Ascending aorta (tissue), 2 donors: ENCODE measurements at regions not wholly inside any gene's neighbourhood (a gene's known extent, or its start where the extent isn't known, plus 50 kb on each side); places are given as distances from the start of the nearest gene placed in this dataset.

Source experiments
- DNase-seq, 2 donors: peaks; one replicate each; pipeline ENCODE4 v3.0.0-alpha.2; 2019; ENCODE audit warnings: low spot score in 2 of 2
- H3K27ac ChIP-seq, 2 donors: fragments of 200-600 bp; sonication (generic); one replicate each; pipeline ENCODE4 v1.5.1; 2016 to 2017; ENCODE audit warnings: mild to moderate bottlenecking in 1 of 2
- H3K27me3 ChIP-seq: fragments of 200-600 bp; sonication (generic); one replicate; pipeline ENCODE4 v1.5.1; 2017
- H3K36me3 ChIP-seq, 2 donors: fragments of 200-600 bp; sonication (generic); one replicate each; pipeline ENCODE4 v1.5.1; 2016
- H3K4me1 ChIP-seq, 2 donors: fragments of 200-600 bp; sonication (generic); one replicate each; pipeline ENCODE4 v1.5.1; 2016 to 2017; ENCODE audit warnings: mild to moderate bottlenecking in 1 of 2
- H3K4me3 ChIP-seq, 2 donors: fragments of 200-600 bp; sonication (generic); one replicate each; pipeline ENCODE4 v1.5.1; 2016 to 2017; ENCODE audit warnings: mild to moderate bottlenecking in 1 of 2
- H3K9me3 ChIP-seq, 2 donors: fragments of 200-600 bp; sonication (generic); one replicate each; pipeline ENCODE4 v1.5.1; 2016
- intact Hi-C: fragments of 100-400 bp; cut with DNase I; formaldehyde crosslinking; loops from one replicate; pipeline ENCODE4 v1.15.1; 2023
- TF ChIP-seq, protein P1 (sequence below), 3 experiments: fragments of 200-600 bp in 2 of 3; fragments of 450-650 bp in 1 of 3; sonication (generic) in 2 of 3; IDR thresholded peaks; one replicate each; pipeline ENCODE4 v1.5.1; 2016 to 2019; ENCODE audit warnings: antibody characterized with exemption in 3 of 3, mild to moderate bottlenecking in 1 of 3, moderate library complexity in 1 of 3

DNA sequence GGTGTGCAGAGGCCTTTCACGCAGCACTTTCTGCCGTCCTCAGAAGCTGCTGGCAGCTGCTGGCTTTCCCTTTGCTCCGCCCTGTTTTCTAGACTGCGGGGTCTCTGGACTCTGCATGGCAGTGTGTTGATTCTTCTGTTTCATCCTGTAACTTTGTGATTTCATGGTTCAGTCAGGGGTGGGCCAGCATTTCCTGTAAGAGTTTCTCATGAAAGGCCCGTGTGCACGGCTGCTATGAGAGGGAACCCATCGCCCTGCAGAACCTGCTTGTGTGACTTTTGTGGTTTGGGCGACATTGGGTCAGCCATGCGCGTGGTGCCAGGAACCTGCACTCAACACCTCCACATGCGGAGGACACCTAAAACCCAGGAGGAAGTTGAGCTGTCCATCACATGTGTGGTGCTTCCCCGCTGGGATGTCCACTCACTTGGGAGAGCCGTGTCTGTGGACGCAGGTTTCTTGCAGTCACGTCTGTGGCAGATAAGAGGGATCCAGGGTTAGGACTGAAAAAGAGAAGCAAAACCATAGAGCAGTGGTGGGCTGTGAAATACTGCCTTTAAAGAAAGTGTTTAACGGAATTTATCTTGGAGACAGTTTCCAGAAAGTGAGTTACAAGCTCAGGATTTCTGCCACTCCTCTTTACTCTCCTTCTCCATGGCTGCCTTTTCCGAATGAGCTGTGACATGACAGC lies 167.3 kb upstream of the ALKAL2 start:
- Histone ChIP-seq H3K4me3 (no peak overlapping the region), H3K36me3 (no peaks in the 10 kb centered on the region), H3K9me3 (no peaks in the 10 kb centered on the region), H3K4me1 (no peaks in the 10 kb centered on the region), H3K27ac (no peak overlapping the region), H3K27me3 (no peaks in the 10 kb centered on the region)
- DNase-seq = no peak
- TF ChIP-seq, protein P1, sequence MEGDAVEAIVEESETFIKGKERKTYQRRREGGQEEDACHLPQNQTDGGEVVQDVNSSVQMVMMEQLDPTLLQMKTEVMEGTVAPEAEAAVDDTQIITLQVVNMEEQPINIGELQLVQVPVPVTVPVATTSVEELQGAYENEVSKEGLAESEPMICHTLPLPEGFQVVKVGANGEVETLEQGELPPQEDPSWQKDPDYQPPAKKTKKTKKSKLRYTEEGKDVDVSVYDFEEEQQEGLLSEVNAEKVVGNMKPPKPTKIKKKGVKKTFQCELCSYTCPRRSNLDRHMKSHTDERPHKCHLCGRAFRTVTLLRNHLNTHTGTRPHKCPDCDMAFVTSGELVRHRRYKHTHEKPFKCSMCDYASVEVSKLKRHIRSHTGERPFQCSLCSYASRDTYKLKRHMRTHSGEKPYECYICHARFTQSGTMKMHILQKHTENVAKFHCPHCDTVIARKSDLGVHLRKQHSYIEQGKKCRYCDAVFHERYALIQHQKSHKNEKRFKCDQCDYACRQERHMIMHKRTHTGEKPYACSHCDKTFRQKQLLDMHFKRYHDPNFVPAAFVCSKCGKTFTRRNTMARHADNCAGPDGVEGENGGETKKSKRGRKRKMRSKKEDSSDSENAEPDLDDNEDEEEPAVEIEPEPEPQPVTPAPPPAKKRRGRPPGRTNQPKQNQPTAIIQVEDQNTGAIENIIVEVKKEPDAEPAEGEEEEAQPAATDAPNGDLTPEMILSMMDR (IDR thresholded peaks at IDR 0.05) = no peak
- intact Hi-C loops = no loop called here

GRCh38 chr2:453132-453531 lies 165.2 kb upstream of the ALKAL2 start:
- no peak for DNase-seq
- intact Hi-C loops = no loop called here
- Histone ChIP-seq H3K4me1 (no peaks in the 10 kb centered on the region), H3K27me3 (no peaks in the 10 kb centered on the region), H3K9me3 (no peaks in the 10 kb centered on the region), H3K36me3 (no peaks in the 10 kb centered on the region), H3K27ac (no peak overlapping the region), H3K4me3 (no peak overlapping the region)
- TF ChIP-seq, protein P1 (IDR thresholded peaks at IDR 0.05) = no peak

GRCh38 chr2:451495-451894 lies 163.6 kb upstream of the ALKAL2 start:
- Histone ChIP-seq H3K27ac (no peak overlapping the region), H3K4me1 (no peaks in the 10 kb centered on the region), H3K27me3 (no peaks in the 10 kb centered on the region), H3K9me3 (no peaks in the 10 kb centered on the region), H3K36me3 (no peaks in the 10 kb centered on the region), H3K4me3 (no peak overlapping the region)
- TF ChIP-seq, protein P1 (IDR thresholded peaks at IDR 0.05) = no peak
- intact Hi-C loops = no loop called here
- no peak for DNase-seq

DNA sequence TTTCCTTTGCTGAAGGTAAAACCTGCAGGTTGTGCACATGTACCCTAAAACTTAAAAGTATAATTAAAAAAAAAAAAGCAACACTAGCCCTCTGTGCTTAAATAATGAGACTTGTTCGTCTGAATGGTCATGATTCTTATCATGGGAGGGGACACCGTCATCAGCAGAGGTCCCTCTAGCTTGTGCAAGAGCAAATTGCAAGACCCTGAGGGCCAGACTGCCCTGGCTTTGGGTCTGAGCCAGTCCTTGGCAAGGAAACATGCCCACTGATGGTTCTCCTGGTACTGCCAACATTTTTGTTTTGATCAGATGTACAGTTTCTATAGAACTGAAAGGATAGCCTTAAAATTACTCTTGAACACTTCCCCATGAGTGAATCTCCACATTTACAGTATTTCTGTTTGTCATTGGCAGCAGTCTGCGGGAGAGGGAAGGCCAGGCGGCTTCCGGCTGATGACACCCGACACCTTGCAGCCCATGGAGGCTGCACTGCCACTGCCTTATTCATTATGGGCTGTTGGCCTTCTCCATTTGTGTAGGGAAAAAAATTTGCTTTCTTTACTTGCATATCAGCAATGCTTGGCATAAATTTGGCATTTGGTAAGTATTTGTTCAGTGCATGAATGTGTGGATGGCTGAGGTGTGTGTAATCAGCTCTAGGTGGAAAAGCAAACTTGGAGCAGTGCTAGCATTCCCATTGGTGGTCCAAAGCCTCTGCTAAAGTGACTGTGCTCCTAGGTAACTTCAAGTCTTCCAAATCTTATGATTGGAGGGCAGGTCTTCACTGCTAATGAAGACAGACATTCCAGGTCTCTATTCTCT lies 161.6 kb upstream of the ALKAL2 start:
- no peak overlapping the region for H3K27ac ChIP-seq
- no peak overlapping the region for H3K4me3 ChIP-seq
- TF ChIP-seq, protein P1 (IDR thresholded peaks at IDR 0.05) = no peak
- H3K27me3 ChIP-seq = no peaks in the 10 kb centered on the region
- no peaks in the 10 kb centered on the region for H3K4me1 ChIP-seq
- DNase-seq = no peak
- no peaks in the 10 kb centered on the region for H3K36me3 ChIP-seq
- H3K9me3 ChIP-seq = no peaks in the 10 kb centered on the region
- intact Hi-C loops = no loop called here

- Histone ChIP-seq H3K27me3 (no peaks in the 10 kb centered on the region), H3K27ac (no peak overlapping the region), H3K4me3 (no peak overlapping the region), H3K9me3 (no peaks in the 10 kb centered on the region), H3K4me1 (no peaks in the 10 kb centered on the region), H3K36me3 (no peaks in the 10 kb centered on the region)
- TF ChIP-seq, protein P1 (IDR thresholded peaks at IDR 0.05) = no peak
- DNase-seq = no peak
- intact Hi-C loops = no loop called here
These were observed 160.2 kb upstream of the ALKAL2 start for GRCh38 chr2:447902-448665.
